ENCODE measurements at regions not wholly inside any gene's neighbourhood (a gene's known extent, or its start where the extent isn't known, plus 50 kb on each side); places are given as distances from the start of the nearest gene placed in this dataset.
"Not testable (repeated sequence)": the region's sequence is repeated elsewhere in the genome, so short reads cannot be mapped to it uniquely, and the experiment has no call there.

DNA sequence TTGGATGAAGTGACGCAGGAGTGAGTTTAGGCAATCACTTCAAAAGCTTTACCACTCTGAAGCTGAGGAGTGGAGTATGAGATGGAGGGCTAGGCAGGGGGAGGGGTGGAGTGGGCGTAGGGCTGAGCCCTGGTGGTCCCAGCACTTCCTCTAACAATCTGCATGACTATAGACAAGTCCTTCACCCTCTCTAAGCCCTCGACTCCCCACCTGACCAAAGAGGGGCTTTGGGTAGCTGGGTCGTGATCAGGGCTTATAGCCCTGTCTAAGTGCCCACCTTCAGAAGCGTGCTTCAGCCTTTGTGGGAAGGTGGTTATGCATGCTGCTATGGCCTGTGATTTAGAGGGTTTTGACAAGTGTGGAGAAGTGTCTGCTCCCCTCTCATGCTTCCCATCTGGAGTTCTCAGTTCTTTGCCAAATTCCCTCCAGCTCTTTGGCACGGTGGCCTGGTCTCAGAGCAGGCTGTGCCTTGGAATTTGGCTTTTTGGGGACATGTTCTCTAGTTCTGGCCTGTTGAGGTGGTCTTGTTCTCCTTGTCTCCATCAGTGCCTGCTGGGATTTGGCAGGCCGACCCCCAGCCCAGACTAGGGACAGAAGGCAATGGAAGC lies 53.0 kb downstream of the ACTBL2 start:
- no peak overlapping the region for H3K4me3 ChIP-seq
- H3K36me3 ChIP-seq = no peaks in the 10 kb centered on the region
- no peak overlapping the region for H3K27ac ChIP-seq
- no peaks in the 10 kb centered on the region for H3K27me3 ChIP-seq (replicated peaks; ENCODE audit: insufficient read depth)
- no peaks in the 10 kb centered on the region for H3K4me1 ChIP-seq (replicated peaks)
- DNase-seq (ENCODE audit: low spot score) = no peak
- intact Hi-C loops (cut with DNase I) = no loop called here
- no peaks in the 10 kb centered on the region for H3K9me3 ChIP-seq
- TF ChIP-seq POLR2A (IDR thresholded peaks at IDR 0.05) = no peak
- TF ChIP-seq, protein P1, sequence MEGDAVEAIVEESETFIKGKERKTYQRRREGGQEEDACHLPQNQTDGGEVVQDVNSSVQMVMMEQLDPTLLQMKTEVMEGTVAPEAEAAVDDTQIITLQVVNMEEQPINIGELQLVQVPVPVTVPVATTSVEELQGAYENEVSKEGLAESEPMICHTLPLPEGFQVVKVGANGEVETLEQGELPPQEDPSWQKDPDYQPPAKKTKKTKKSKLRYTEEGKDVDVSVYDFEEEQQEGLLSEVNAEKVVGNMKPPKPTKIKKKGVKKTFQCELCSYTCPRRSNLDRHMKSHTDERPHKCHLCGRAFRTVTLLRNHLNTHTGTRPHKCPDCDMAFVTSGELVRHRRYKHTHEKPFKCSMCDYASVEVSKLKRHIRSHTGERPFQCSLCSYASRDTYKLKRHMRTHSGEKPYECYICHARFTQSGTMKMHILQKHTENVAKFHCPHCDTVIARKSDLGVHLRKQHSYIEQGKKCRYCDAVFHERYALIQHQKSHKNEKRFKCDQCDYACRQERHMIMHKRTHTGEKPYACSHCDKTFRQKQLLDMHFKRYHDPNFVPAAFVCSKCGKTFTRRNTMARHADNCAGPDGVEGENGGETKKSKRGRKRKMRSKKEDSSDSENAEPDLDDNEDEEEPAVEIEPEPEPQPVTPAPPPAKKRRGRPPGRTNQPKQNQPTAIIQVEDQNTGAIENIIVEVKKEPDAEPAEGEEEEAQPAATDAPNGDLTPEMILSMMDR (IDR thresholded peaks at IDR 0.05) = no peak
- TF ChIP-seq POLR2AphosphoS5 (IDR thresholded peaks at IDR 0.05) = no peak
- 55% methylated on average over 7 of the region's 7 CpGs for WGBS

DNA sequence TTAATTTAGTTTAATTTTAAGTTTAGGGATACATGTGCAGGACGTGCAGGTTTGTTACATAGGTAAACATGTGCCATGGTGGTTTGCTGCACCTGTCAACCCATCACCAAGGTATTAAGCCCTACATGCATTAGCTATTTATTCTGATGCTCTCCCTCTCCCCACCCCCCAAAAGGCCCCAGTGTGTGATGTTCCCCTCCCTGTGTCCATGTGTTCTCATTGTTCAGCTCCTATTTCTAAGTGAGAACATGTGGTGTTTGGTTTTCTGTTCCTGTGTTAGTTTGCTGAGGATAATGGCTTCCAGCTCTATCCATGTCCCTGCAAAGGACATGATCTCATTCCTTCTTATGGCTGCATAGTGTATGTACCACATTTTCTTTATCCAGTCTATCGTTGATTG lies 53.6 kb downstream of the ACTBL2 start:
- intact Hi-C loops (cut with DNase I); H3K27me3 ChIP-seq (replicated peaks; ENCODE audit: insufficient read depth); H3K27ac ChIP-seq; H3K36me3 ChIP-seq; H3K9me3 ChIP-seq; DNase-seq (ENCODE audit: low spot score); H3K4me1 ChIP-seq (replicated peaks); H3K4me3 ChIP-seq: not testable (repeated sequence)
- 83% methylated on average over 2 of the region's 2 CpGs for WGBS

DNA sequence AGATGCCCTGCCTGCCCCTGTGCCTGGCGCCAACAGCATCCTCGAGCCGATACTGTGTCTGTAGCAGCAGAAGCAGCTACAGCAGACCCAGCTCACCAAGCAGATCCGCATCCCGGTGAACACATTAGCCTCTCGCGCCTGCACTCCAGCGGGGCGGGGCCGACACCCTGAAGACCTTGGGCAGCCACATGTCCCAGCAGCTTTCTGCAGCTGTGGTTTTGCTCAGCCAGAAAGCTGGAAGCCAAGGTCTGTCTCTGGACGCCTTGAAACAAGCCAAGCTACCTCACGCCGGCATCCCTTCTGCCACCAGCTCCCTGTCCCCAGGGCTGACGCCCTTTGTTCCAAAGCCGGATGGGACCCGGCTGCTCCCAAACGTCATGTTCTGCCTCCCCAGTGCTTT lies 59.6 kb downstream of the ACTBL2 start:
- no peaks in the 10 kb centered on the region for H3K9me3 ChIP-seq
- TF ChIP-seq, protein P1 (IDR thresholded peaks at IDR 0.05) = no peak
- TF ChIP-seq POLR2AphosphoS5 (IDR thresholded peaks at IDR 0.05) = no peak
- no peak for TF ChIP-seq POLR2A (IDR thresholded peaks at IDR 0.05)
- no peaks in the 10 kb centered on the region for H3K27me3 ChIP-seq (replicated peaks; ENCODE audit: insufficient read depth)
- H3K4me1 ChIP-seq (replicated peaks) = no peaks in the 10 kb centered on the region
- intact Hi-C loops (cut with DNase I) = no loop called here
- H3K4me3 ChIP-seq = no peak overlapping the region
- DNase-seq (ENCODE audit: low spot score) = no peak
- H3K27ac ChIP-seq = no peak overlapping the region
- WGBS = 88% methylated on average over 17 of the region's 17 CpGs
- no peaks in the 10 kb centered on the region for H3K36me3 ChIP-seq

DNA sequence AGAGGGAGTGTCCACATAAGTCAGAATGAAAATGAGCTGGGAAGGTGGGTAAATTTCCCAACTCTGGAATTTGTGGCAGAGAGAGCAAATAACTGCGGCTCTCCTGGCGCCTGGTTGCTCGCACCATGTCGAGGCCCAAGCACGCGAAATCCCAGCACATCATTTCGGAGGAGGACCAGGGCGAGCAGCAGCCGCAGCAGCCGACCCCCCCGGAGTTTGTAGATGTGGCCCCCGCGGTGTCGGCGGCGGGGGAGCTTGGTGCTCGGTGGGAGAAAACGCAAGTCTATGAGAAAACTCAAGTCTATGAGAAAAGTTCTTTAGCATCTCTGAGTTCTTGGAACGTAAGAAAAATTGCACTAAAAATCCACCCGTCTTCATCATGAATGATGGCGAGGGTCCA lies 60.3 kb downstream of the ACTBL2 start:
- Histone ChIP-seq H3K27ac (no peak overlapping the region), H3K4me3 (no peak overlapping the region), H3K36me3 (no peaks in the 10 kb centered on the region), H3K9me3 (no peaks in the 10 kb centered on the region), H3K4me1 (replicated peaks) (no peaks in the 10 kb centered on the region), H3K27me3 (replicated peaks; ENCODE audit: insufficient read depth) (no peaks in the 10 kb centered on the region)
- DNase-seq (ENCODE audit: low spot score) = no peak
- intact Hi-C loops (cut with DNase I) = no loop called here
- no peak for TF ChIP-seq POLR2AphosphoS5 (IDR thresholded peaks at IDR 0.05)
- TF ChIP-seq, protein P1 (IDR thresholded peaks at IDR 0.05) = no peak
- no peak for TF ChIP-seq POLR2A (IDR thresholded peaks at IDR 0.05)
- 96% methylated on average over 21 of the region's 21 CpGs for WGBS

DNA sequence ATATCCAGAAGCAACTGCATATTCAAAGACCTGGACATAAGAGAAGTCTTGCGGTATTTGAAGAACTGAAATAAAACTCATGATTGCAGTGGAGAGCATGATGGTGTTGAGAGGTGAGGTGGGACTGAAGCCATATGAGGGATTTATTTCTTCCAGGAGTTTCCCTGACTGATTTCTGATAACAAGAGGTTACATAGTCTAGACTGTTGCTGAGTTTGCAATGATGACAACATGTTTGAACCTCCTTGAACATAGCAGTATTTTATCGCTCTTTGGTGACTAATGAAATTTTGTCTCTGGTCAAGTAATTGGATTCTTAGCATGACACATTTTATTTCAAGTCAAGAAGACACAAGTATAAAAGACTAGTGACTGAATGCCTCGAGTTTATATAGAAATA lies 61.8 kb downstream of the ACTBL2 start:
- TF ChIP-seq POLR2AphosphoS5 (IDR thresholded peaks at IDR 0.05) (no peak), POLR2A (IDR thresholded peaks at IDR 0.05) (no peak)
- TF ChIP-seq, protein P1 (IDR thresholded peaks at IDR 0.05) = no peak
- 75% methylated on average over 3 of the region's 3 CpGs for WGBS

More for the DNA sequence above, 61.8 kb downstream of the ACTBL2 start:
- H3K9me3 ChIP-seq = no peaks in the 10 kb centered on the region
- no peaks in the 10 kb centered on the region for H3K4me1 ChIP-seq (replicated peaks)
- no peaks in the 10 kb centered on the region for H3K27me3 ChIP-seq (replicated peaks; ENCODE audit: insufficient read depth)
- no peak overlapping the region for H3K4me3 ChIP-seq
- no peak for DNase-seq (ENCODE audit: low spot score)
- H3K27ac ChIP-seq = no peak overlapping the region
- intact Hi-C loops (cut with DNase I) = no loop called here
- no peaks in the 10 kb centered on the region for H3K36me3 ChIP-seq

All from prostate gland (tissue), 2 donors.